ENCODE measurements at regions not wholly inside any gene's neighbourhood (a gene's known extent, or its start where the extent isn't known, plus 50 kb on each side); places are given as distances from the start of the nearest gene placed in this dataset.

- no peak for TF ChIP-seq CTCF (IDR thresholded peaks at IDR 0.05; ENCODE audit: insufficient read depth, low read depth, low read length)
- ChIA-PET CTCF (no interaction called here), POLR2A (no interaction called here)
- DNase-seq (ENCODE audit: low read depth): no peak
- Histone ChIP-seq H3K4me3 (ENCODE audit: low read depth, low read length) (no peak overlapping the region), H3K36me3 (ENCODE audit: control insufficient read depth, insufficient read depth, low read length) (no peaks in the 10 kb centered on the region), H3K27me3 (ENCODE audit: control insufficient read depth, insufficient read depth, low read length) (no peaks in the 10 kb centered on the region)
Measured at GRCh38 chrX:148133105-148133725, 152.1 kb downstream of the FMR1NB start.

GRCh38 chrX:148134578-148134977 is 153.4 kb downstream of the FMR1NB start:
- CTCF ChIA-PET: no interaction called here
- Histone ChIP-seq H3K4me3 (ENCODE audit: low read depth, low read length) (no peak overlapping the region), H3K36me3 (ENCODE audit: control insufficient read depth, insufficient read depth, low read length) (no peaks in the 10 kb centered on the region), H3K27me3 (ENCODE audit: control insufficient read depth, insufficient read depth, low read length) (no peaks in the 10 kb centered on the region)
- no peak for TF ChIP-seq CTCF (IDR thresholded peaks at IDR 0.05; ENCODE audit: insufficient read depth, low read depth, low read length)
- DNase-seq (ENCODE audit: low read depth): no peak
- POLR2A ChIA-PET: no interaction called here

- CTCF ChIA-PET: no interaction called here
- no peaks in the 10 kb centered on the region for H3K36me3 ChIP-seq (ENCODE audit: control insufficient read depth, insufficient read depth, low read length)
- no peaks in the 10 kb centered on the region for H3K27me3 ChIP-seq (ENCODE audit: control insufficient read depth, insufficient read depth, low read length)
- no peak overlapping the region for H3K4me3 ChIP-seq (ENCODE audit: low read depth, low read length)
- no peak for DNase-seq (ENCODE audit: low read depth)
- POLR2A ChIA-PET: no interaction called here
- no peak for TF ChIP-seq CTCF (IDR thresholded peaks at IDR 0.05; ENCODE audit: insufficient read depth, low read depth, low read length)
Measured at GRCh38 chrX:148135738-148136137, 154.6 kb downstream of the FMR1NB start.

- CTCF ChIA-PET: no interaction called here
- POLR2A ChIA-PET: no interaction called here
- Histone ChIP-seq H3K36me3 (ENCODE audit: control insufficient read depth, insufficient read depth, low read length) (no peaks in the 10 kb centered on the region), H3K4me3 (ENCODE audit: low read depth, low read length) (no peak overlapping the region), H3K27me3 (ENCODE audit: control insufficient read depth, insufficient read depth, low read length) (no peaks in the 10 kb centered on the region)
- DNase-seq (ENCODE audit: low read depth): no peak
- TF ChIP-seq CTCF (IDR thresholded peaks at IDR 0.05; ENCODE audit: insufficient read depth, low read depth, low read length): no peak
Measured at GRCh38 chrX:148146121-148146520, 165.0 kb downstream of the FMR1NB start.

- Histone ChIP-seq H3K4me3 (ENCODE audit: low read depth, low read length) (no peak overlapping the region), H3K36me3 (ENCODE audit: control insufficient read depth, insufficient read depth, low read length) (no peaks in the 10 kb centered on the region), H3K27me3 (ENCODE audit: control insufficient read depth, insufficient read depth, low read length) (no peaks in the 10 kb centered on the region)
- CTCF ChIA-PET: no interaction called here
- no peak for DNase-seq (ENCODE audit: low read depth)
- TF ChIP-seq CTCF (IDR thresholded peaks at IDR 0.05; ENCODE audit: insufficient read depth, low read depth, low read length): no peak
- POLR2A ChIA-PET: no interaction called here
Measured at GRCh38 chrX:148156986-148157385, 175.8 kb downstream of the FMR1NB start.

Measured in BJ (cell line).